H1 (cell line): ENCODE measurements at regions not wholly inside any gene's neighbourhood (a gene's known extent, or its start where the extent isn't known, plus 50 kb on each side); places are given as distances from the start of the nearest gene placed in this dataset.

Experiments
- CTCF ChIA-PET: fragments of 300-600 bp; sonication (Branson Sonifier 250); formaldehyde crosslinking; loops from one replicate; lab custom pipeline; 2021; ENCODE audit not compliant: partially characterized antibody; lab: Charles Lee
- POLR2A ChIA-PET: fragments of 300-600 bp; sonication (Branson Sonifier 250); formaldehyde crosslinking; loops from one replicate; lab custom pipeline; 2021; ENCODE audit warnings: inconsistent platforms; ENCODE audit not compliant: partially characterized antibody; lab: Charles Lee
- DNase-seq, 2 experiments: peaks; one replicate each; pipeline versions ENCODE4 v3.0.0 to v3.0.0-alpha.2; 2010 to 2022; ENCODE audit warnings: low spot score in 2 of 2, low read depth in 1 of 2, mixed read lengths in 1 of 2
- FAIRE-seq: peaks from 2 replicates; lab custom pipeline; 2011; peaks lifted over from hg19 to GRCh38; lab: Jason Lieb, UNC
- H2AFZ ChIP-seq: 2 replicates; pipeline ENCODE4 v1.8.1; 2012; ENCODE audit warnings: low read length, inconsistent platforms
- H2AK5ac ChIP-seq: 2 replicates; pipeline ENCODE4 v1.6.1; 2013; ENCODE audit warnings: low read depth, low read length
- H2BK120ac ChIP-seq: replicated peaks from 2 replicates; pipeline ENCODE3; 2013; ENCODE audit warnings: low read depth, low read length, inconsistent platforms
- H2BK12ac ChIP-seq: 2 replicates; pipeline ENCODE4 v1.6.1; 2013; ENCODE audit warnings: low read depth, low read length
- H2BK15ac ChIP-seq: 2 replicates; pipeline ENCODE4 v1.6.1; 2013; ENCODE audit warnings: low read length
- H2BK20ac ChIP-seq: 2 replicates; pipeline ENCODE4 v1.6.1; 2013; ENCODE audit warnings: low read length
- H2BK5ac ChIP-seq: 2 replicates; pipeline ENCODE4 v1.6.1; 2013; ENCODE audit warnings: low read depth, low read length
- H3K14ac ChIP-seq: 2 replicates; pipeline ENCODE4 v1.6.1; 2013; ENCODE audit warnings: inconsistent platforms; ENCODE audit not compliant: insufficient read length
- H3K18ac ChIP-seq: 2 replicates; pipeline ENCODE4 v1.6.1; 2013; ENCODE audit warnings: low read length; ENCODE audit errors: extremely low read depth
- H3K23ac ChIP-seq: 2 replicates; pipeline ENCODE4 v1.6.1; 2013; ENCODE audit warnings: inconsistent platforms; ENCODE audit not compliant: insufficient read length
- H3K23me2 ChIP-seq: 2 replicates; pipeline ENCODE4 v1.6.1; 2013; ENCODE audit warnings: low read depth, low read length
- H3K27ac ChIP-seq: 2 replicates; pipeline ENCODE4 v1.6.1; 2011; ENCODE audit warnings: low read depth, low read length, inconsistent platforms
- H3K27me3 ChIP-seq, 4 experiments: replicated peaks in 1 of 4; 1 replicate in 1 of 4; 2 replicates in 3 of 4; pipeline versions ENCODE4 v1.6.1 to v1.8.1; 2011 to 2013; ENCODE audit warnings: low read length in 3 of 4, mild to moderate bottlenecking in 3 of 4, inconsistent platforms in 2 of 4, mixed read lengths in 2 of 4, moderate library complexity in 1 of 4; ENCODE audit not compliant: control insufficient read depth in 3 of 4, insufficient read depth in 3 of 4; ENCODE audit errors: extremely low read depth in 1 of 4
- H3K36me3 ChIP-seq, 4 experiments: 2 replicates each; pipeline versions ENCODE4 v1.6.1 to v1.8.1; 2011 to 2013; ENCODE audit warnings: mild to moderate bottlenecking in 4 of 4, low read length in 3 of 4, moderate library complexity in 2 of 4, control low read depth in 1 of 4, inconsistent platforms in 1 of 4; ENCODE audit not compliant: insufficient read depth in 4 of 4, control insufficient read depth in 2 of 4
- H3K4ac ChIP-seq: replicated peaks from 2 replicates; pipeline ENCODE3; 2013; ENCODE audit warnings: low read length, low read depth, mixed read lengths, inconsistent platforms; ENCODE audit not compliant: insufficient read length
- H3K4me1 ChIP-seq, 4 experiments: replicated peaks in 1 of 4; 1 replicate in 1 of 4; 2 replicates in 3 of 4; pipeline versions ENCODE4 v1.6.1 to v1.8.1; 2011 to 2013; ENCODE audit warnings: low read length in 3 of 4, inconsistent platforms in 2 of 4, mixed read lengths in 1 of 4; ENCODE audit not compliant: insufficient read depth in 4 of 4, control insufficient read depth in 3 of 4
- H3K4me2 ChIP-seq, 2 experiments: 2 replicates each; pipeline versions ENCODE4 v1.6.1 to v1.8.1; 2011 to 2013; ENCODE audit warnings: low read depth in 2 of 2, low read length in 2 of 2, control low read depth in 1 of 2, inconsistent platforms in 1 of 2, mild to moderate bottlenecking in 1 of 2; ENCODE audit not compliant: insufficient read depth in 1 of 2
- H3K4me3 ChIP-seq, 4 experiments: fragments of 200-600, 300-600 bp in 1 of 4; sonication (generic), shearing (Covaris generic), sonication (Bioruptor Twin) in 1 of 4; 2 replicates each; pipeline versions ENCODE4 v1.5.1 to v1.8.1; 2011 to 2016; ENCODE audit warnings: low read length in 4 of 4, low read depth in 3 of 4, control low read depth in 2 of 4, inconsistent platforms in 2 of 4, mild to moderate bottlenecking in 2 of 4, mixed read lengths in 1 of 4, moderate library complexity in 1 of 4; ENCODE audit not compliant: insufficient read depth in 2 of 4; ENCODE audit errors: extremely low read depth in 1 of 4
- H3K56ac ChIP-seq: replicated peaks from 2 replicates; pipeline ENCODE3; 2013; ENCODE audit warnings: low read depth, mild to moderate bottlenecking, mixed read lengths, low read length, inconsistent platforms; ENCODE audit not compliant: insufficient read length
- H3K79me1 ChIP-seq: 2 replicates; pipeline ENCODE4 v1.6.1; 2013; ENCODE audit warnings: low read depth, low read length, control low read depth
- H3K79me2 ChIP-seq, 2 experiments: 2 replicates each; pipeline versions ENCODE4 v1.6.1 to v1.8.1; 2012 to 2013; ENCODE audit warnings: low read length in 2 of 2, mild to moderate bottlenecking in 2 of 2, inconsistent platforms in 1 of 2; ENCODE audit not compliant: insufficient read depth in 2 of 2, control insufficient read depth in 1 of 2
- H3K9ac ChIP-seq, 4 experiments: replicated peaks in 1 of 4; 1 replicate in 1 of 4; 2 replicates in 3 of 4; pipeline versions ENCODE4 v1.6.1 to v1.8.1; 2011 to 2013; ENCODE audit warnings: low read depth in 3 of 4, low read length in 3 of 4, control low read depth in 2 of 4, mild to moderate bottlenecking in 2 of 4, moderate library complexity in 2 of 4, inconsistent platforms in 1 of 4; ENCODE audit errors: extremely low read depth in 1 of 4
- H3K9me3 ChIP-seq, 2 experiments: 2 replicates each; pipeline versions ENCODE4 v1.6.1 to v1.8.1; 2012 to 2013; ENCODE audit warnings: mild to moderate bottlenecking in 2 of 2, moderate library complexity in 2 of 2, control low read depth in 1 of 2, inconsistent platforms in 1 of 2, low read depth in 1 of 2, low read length in 1 of 2, mixed read lengths in 1 of 2; ENCODE audit not compliant: insufficient read depth in 2 of 2
- H4K20me1 ChIP-seq, 2 experiments: replicated peaks in 1 of 2; 2 replicates each; pipeline versions ENCODE3 to v1.8.1; 2011 to 2013; ENCODE audit warnings: inconsistent platforms in 2 of 2, low read length in 2 of 2, mild to moderate bottlenecking in 1 of 2; ENCODE audit not compliant: insufficient read depth in 2 of 2, control insufficient read depth in 1 of 2
- H4K5ac ChIP-seq: 2 replicates; pipeline ENCODE4 v1.6.1; 2013; ENCODE audit warnings: low read length, low read depth, mixed read lengths, inconsistent platforms; ENCODE audit not compliant: insufficient read length
- H4K8ac ChIP-seq: 2 replicates; pipeline ENCODE4 v1.8.0; 2013; ENCODE audit warnings: mild to moderate bottlenecking, moderate library complexity, low read length, inconsistent platforms; ENCODE audit not compliant: insufficient read depth; ENCODE audit errors: extremely low read depth
- H4K91ac ChIP-seq: replicated peaks from 2 replicates; pipeline ENCODE3; 2013; ENCODE audit warnings: low read length, mixed read lengths, inconsistent platforms; ENCODE audit not compliant: insufficient read length
- BRCA1 ChIP-seq: IDR thresholded peaks from 2 replicates; pipeline ENCODE4 v1.6.1; 2012; ENCODE audit warnings: low read depth, low read length, improper control_type of control experiment
- CBX5 ChIP-seq: fragments of 300-800, 300-1000 bp; sonication (generic); IDR thresholded peaks from 2 replicates; pipeline ENCODE4 v1.7.1; 2016; ENCODE audit warnings: antibody characterized with exemption, low read length, low read depth
- CBX8 ChIP-seq: fragments of 300-800, 300-1000 bp; sonication (generic); IDR thresholded peaks from 2 replicates; pipeline ENCODE4 v1.7.1; 2016; ENCODE audit warnings: low read depth, low read length, borderline replicate concordance
- CHD2 ChIP-seq: IDR thresholded peaks from 2 replicates; pipeline ENCODE4 v1.6.1; 2012; ENCODE audit warnings: low read length, improper control_type of control experiment
- GABPA ChIP-seq: IDR thresholded peaks from 2 replicates; pipeline ENCODE4 v1.6.1; 2011; ENCODE audit warnings: mild to moderate bottlenecking, low read length, moderate library complexity, borderline replicate concordance; ENCODE audit not compliant: insufficient read depth
- KDM1A ChIP-seq: fragments of 200-600, 300-600 bp; sonication (generic); IDR thresholded peaks from 2 replicates; pipeline ENCODE4 v1.7.1; 2016; ENCODE audit warnings: mild to moderate bottlenecking, low read length, borderline replicate concordance
- POLR2AphosphoS5 ChIP-seq: IDR thresholded peaks from 2 replicates; pipeline ENCODE4 v1.6.1; 2011; ENCODE audit warnings: low read depth, low read length
- RAD21 ChIP-seq, 2 experiments: IDR thresholded peaks in 1 of 2; conservative IDR thresholded peaks in 1 of 2; 2 replicates each; pipeline ENCODE4 v1.6.1; 2011; ENCODE audit warnings: low read depth in 2 of 2, low read length in 2 of 2, improper control_type of control experiment in 1 of 2, inconsistent platforms in 1 of 2, mild to moderate bottlenecking in 1 of 2, moderate library complexity in 1 of 2
- RBBP5 ChIP-seq: IDR thresholded peaks from 2 replicates; pipeline ENCODE4 v1.7.1; 2012; ENCODE audit warnings: low read depth, mild to moderate bottlenecking, inconsistent platforms, low read length, moderate library complexity, borderline replicate concordance
- SIN3A ChIP-seq, 2 experiments: IDR thresholded peaks in 1 of 2; conservative IDR thresholded peaks in 1 of 2; 2 replicates each; pipeline ENCODE4 v1.6.1; 2011 to 2012; ENCODE audit warnings: low read length in 2 of 2, improper control_type of control experiment in 1 of 2, low read depth in 1 of 2, mild to moderate bottlenecking in 1 of 2
- SIRT6 ChIP-seq: IDR thresholded peaks from one replicate; pipeline ENCODE4 v1.7.1; 2012; ENCODE audit warnings: low read length, inconsistent platforms
- TAF7 ChIP-seq: optimal IDR thresholded peaks from 2 replicates; pipeline ENCODE3; 2011; ENCODE audit warnings: low read depth, mild to moderate bottlenecking, inconsistent platforms, low read length, moderate library complexity, borderline replicate concordance
- ZNF274 ChIP-seq: IDR thresholded peaks from 2 replicates; pipeline ENCODE4 v1.7.0; 2012; ENCODE audit warnings: low read length, borderline replicate concordance; ENCODE audit errors: extremely low read depth
- WGBS, 2 experiments: shearing (Covaris generic) in 1 of 2; methylation state at CpG; one replicate each; pipeline versions ENCODE4 v1.1.6 to v1.1.7; 2013 to 2015; ENCODE audit warnings: low lambda C conversion rate in 2 of 2, mixed read lengths in 2 of 2, inconsistent platforms in 1 of 2, low coverage in 1 of 2, missing lambda C conversion rate in 1 of 2; ENCODE audit not compliant: insufficient replicate concordance in 2 of 2, insufficient coverage in 1 of 2, insufficient read length in 1 of 2; ENCODE audit errors: extremely low coverage in 1 of 2, missing lambda C conversion rate in 1 of 2; 5-methylcytosine and 5-hydroxymethylcytosine counted together
- TF ChIP-seq, protein P1 (sequence below): IDR thresholded peaks from 2 replicates; pipeline ENCODE4 v1.6.1; 2011; ENCODE audit warnings: low read length, improper control_type of control experiment

DNA sequence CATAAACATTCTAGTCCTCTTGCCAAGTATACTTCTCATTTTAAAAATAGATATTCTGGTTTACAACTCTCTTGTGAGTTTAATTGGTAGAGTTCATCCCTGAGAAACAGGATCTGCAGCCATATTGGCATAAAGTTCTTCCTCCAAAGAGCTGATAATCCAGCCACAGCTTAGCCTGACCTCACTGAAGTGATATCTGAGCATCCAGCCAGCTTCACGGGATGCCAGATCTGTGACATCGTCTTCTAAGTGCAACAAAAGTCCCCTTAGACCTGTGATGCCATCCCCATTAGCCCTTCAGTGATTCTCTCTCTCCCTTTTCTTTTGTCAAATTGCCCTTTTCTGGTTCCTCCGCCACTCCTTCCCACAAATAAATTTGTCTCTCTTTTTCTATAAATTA, 180.6 kb upstream of the STXBP5 start:
- Histone ChIP-seq H3K4ac (no peak overlapping the region), H4K91ac (no peak overlapping the region), H3K4me1 (no peaks in the 10 kb centered on the region), H3K4me2 (no peak overlapping the region), H3K56ac (no peak overlapping the region), H3K79me2 (no peaks in the 10 kb centered on the region), H3K27ac (no peak overlapping the region), H3K18ac (no peak overlapping the region), H4K20me1 (no peaks in the 10 kb centered on the region), H3K36me3 (no peaks in the 10 kb centered on the region), H3K23ac (no peak overlapping the region), H4K8ac (no peak overlapping the region), H2BK12ac (no peak overlapping the region), H2AK5ac (no peak overlapping the region), H3K79me1 (no peaks in the 10 kb centered on the region), H3K9ac (no peak overlapping the region), H2BK20ac (no peak overlapping the region), H3K14ac (no peak overlapping the region), H3K9me3 (no peaks in the 10 kb centered on the region), H2BK5ac (no peak overlapping the region), H3K23me2 (no peaks in the 10 kb centered on the region), H4K5ac (no peak overlapping the region), H3K4me3 (no peak overlapping the region), H2AFZ (no peak overlapping the region; the same call in 1 of the 2 replicates), H2BK15ac (no peak overlapping the region), H3K27me3 (no peaks in the 10 kb centered on the region), H2BK120ac (no peak overlapping the region)
- 98 to 100% methylated on average over 1 to 3 of the region's 3 CpGs for WGBS, 2 experiments
- FAIRE-seq (no peak), DNase-seq (no peak)
- ChIA-PET CTCF (no interaction called here), POLR2A (no interaction called here)
- TF ChIP-seq RBBP5 (no peak), TAF7 (no peak), SIN3A (conservative IDR thresholded peaks at IDR 0.05 in 1 of 2, IDR thresholded peaks at IDR 0.05 in 1 of 2; ENCODE audit: low read depth in 1 of 2, low read length in 2 of 2) (no peak), CBX5 (no peak), CHD2 (no peak), SIRT6 (no peak), KDM1A (no peak), BRCA1 (no peak), CBX8 (no peak), ZNF274 (no peak), GABPA (no peak), RAD21 (IDR thresholded peaks at IDR 0.05 in 1 of 2, conservative IDR thresholded peaks at IDR 0.05 in 1 of 2; ENCODE audit: low read depth in 2 of 2, low read length in 2 of 2) (no peak), POLR2AphosphoS5 (no peak)
- TF ChIP-seq, protein P1, sequence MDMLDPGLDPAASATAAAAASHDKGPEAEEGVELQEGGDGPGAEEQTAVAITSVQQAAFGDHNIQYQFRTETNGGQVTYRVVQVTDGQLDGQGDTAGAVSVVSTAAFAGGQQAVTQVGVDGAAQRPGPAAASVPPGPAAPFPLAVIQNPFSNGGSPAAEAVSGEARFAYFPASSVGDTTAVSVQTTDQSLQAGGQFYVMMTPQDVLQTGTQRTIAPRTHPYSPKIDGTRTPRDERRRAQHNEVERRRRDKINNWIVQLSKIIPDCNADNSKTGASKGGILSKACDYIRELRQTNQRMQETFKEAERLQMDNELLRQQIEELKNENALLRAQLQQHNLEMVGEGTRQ: no peak
